CD4-positive, alpha-beta T cell treated with Interleukin-6 at 100 ng/mL for 8 hours (primary cell): ENCODE measurements at regions not wholly inside any gene's neighbourhood (a gene's known extent, or its start where the extent isn't known, plus 50 kb on each side); places are given as distances from the start of the nearest gene placed in this dataset.
"Not testable (repeated sequence)": the region's sequence is repeated elsewhere in the genome, so short reads cannot be mapped to it uniquely, and the experiment has no call there.

Experiments used
- DNase-seq: peaks from one replicate; pipeline ENCODE4 v3.0.0-alpha.2; 2020; ENCODE audit warnings: mixed read lengths, low spot score

GRCh38 chr4:12071316-12071715, 642.6 kb upstream of the HS3ST1 start:
- DNase-seq = no peak

GRCh38 chr4:12053966-12054365, 625.3 kb upstream of the HS3ST1 start:
- no peak for DNase-seq

- DNase-seq = no peak
Observed at GRCh38 chr4:12053556-12053955, 624.9 kb upstream of the HS3ST1 start.

- no peak for DNase-seq
Observed at GRCh38 chr4:12050357-12050756, 621.7 kb upstream of the HS3ST1 start.

GRCh38 chr4:12042818-12043217, 614.1 kb upstream of the HS3ST1 start:
- DNase-seq = no peak

GRCh38 chr4:12041828-12042227, 613.1 kb upstream of the HS3ST1 start:
- no peak for DNase-seq

- DNase-seq = no peak
Observed at GRCh38 chr4:12036450-12036849, 607.8 kb upstream of the HS3ST1 start.

GRCh38 chr4:12028258-12028657, 599.6 kb upstream of the HS3ST1 start:
- no peak for DNase-seq

GRCh38 chr4:12022409-12022808, 593.7 kb upstream of the HS3ST1 start:
- no peak for DNase-seq

- no peak for DNase-seq
Observed at GRCh38 chr4:12016729-12017128, 588.0 kb upstream of the HS3ST1 start.

GRCh38 chr4:12005471-12005870, 576.8 kb upstream of the HS3ST1 start:
- no peak for DNase-seq

GRCh38 chr4:11996581-11996980, 567.9 kb upstream of the HS3ST1 start:
- DNase-seq = not testable (repeated sequence)

- no peak for DNase-seq
Observed at GRCh38 chr4:11976726-11977263, 548.1 kb upstream of the HS3ST1 start.

- DNase-seq = no peak
Observed at GRCh38 chr4:11973270-11973669, 544.6 kb upstream of the HS3ST1 start.

GRCh38 chr4:11970754-11971153, 542.1 kb upstream of the HS3ST1 start:
- no peak for DNase-seq

- no peak for DNase-seq
Observed at GRCh38 chr4:11966782-11967181, 538.1 kb upstream of the HS3ST1 start.

GRCh38 chr4:11954093-11954492, 525.4 kb upstream of the HS3ST1 start:
- no peak for DNase-seq

- no peak for DNase-seq
Observed at GRCh38 chr4:11949355-11949754, 520.7 kb upstream of the HS3ST1 start.

- not testable (repeated sequence) for DNase-seq
Observed at GRCh38 chr4:11947629-11948028, 518.9 kb upstream of the HS3ST1 start.

GRCh38 chr4:11937941-11938340, 509.2 kb upstream of the HS3ST1 start:
- no peak for DNase-seq

- DNase-seq = no peak
Observed at GRCh38 chr4:11931266-11931820, 502.6 kb upstream of the HS3ST1 start.

- DNase-seq = no peak
Observed at GRCh38 chr4:11929080-11929479, 500.4 kb upstream of the HS3ST1 start.

- DNase-seq = no peak
Observed at GRCh38 chr4:11919316-11919715, 490.6 kb upstream of the HS3ST1 start.

- DNase-seq = no peak
Observed at GRCh38 chr4:11914406-11914805, 485.7 kb upstream of the HS3ST1 start.
